ENCODE measurements at regions not wholly inside any gene's neighbourhood (a gene's known extent, or its start where the extent isn't known, plus 50 kb on each side); places are given as distances from the start of the nearest gene placed in this dataset.

DNA sequence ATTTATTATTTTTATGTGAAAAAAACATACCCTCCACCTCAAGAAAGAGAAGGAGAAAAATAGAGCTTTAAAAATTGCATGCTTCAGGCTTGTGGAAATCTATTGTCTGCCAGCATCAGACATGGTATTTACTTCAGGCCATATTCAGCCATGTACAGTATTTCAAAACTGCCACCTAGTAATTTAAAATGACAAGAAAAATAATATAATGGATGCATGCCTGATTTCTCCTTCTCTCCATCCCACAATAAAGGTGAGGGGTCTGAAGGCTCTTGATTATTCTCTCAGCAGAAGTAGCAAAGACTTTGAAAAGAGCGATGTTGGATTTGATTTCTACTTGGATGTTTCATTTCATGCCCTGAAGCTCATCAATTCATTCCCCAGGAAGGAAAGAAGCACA, 250.7 kb downstream of the TBC1D4 start:
- DNase-seq: no peak

DNA sequence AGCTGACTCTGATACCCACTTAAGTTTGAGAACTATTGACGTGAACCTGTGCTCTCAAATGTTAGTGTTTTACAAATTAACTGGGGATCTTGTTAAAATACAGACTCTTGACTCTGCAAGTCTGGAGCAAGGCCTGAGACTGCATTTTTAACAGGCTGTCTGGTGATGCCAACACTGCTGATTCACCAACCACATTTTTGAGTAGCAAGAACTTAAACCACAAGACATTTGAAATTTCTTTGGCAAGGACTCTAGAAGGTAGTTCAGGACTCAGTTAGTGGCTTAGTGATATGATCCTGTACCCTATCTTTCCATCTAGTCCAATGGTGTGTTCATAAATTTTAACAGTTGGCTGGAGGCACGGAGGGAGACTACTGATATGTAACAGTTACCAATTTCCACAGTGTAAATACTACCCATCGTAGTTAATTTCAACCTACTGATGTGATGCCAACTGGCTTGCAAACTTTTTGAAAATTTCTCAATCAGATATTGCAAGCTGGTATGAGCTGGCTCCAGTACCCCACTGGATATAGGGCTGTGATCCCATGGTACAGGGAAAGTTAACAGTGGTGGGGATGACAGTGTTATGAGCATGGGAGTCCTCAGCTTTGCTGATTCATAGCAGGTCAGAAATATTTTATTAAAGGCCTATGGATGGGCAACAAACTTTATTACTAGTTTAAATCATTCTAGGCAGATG, 255.1 kb downstream of the TBC1D4 start:
- no peak for DNase-seq

DNA sequence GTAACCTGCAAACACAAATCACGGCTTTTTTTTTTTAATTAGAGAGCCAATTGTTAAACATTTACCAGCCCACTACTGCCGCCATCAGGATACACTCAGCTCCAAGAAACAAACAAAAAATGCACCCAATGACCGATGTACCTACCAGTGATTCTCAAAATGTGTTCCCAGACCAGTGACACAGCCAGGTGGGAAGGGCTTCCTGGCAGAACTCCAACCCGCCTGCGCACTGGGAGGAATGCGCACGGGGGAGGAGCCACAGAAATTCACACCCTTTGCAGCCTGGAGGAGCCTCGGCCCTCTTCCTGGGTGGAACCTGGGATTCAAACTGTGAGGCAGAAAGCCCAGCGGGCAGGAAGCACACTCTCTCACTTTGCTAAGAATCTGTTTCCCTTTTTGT, 255.9 kb downstream of the TBC1D4 start:
- DNase-seq: no peak

DNA sequence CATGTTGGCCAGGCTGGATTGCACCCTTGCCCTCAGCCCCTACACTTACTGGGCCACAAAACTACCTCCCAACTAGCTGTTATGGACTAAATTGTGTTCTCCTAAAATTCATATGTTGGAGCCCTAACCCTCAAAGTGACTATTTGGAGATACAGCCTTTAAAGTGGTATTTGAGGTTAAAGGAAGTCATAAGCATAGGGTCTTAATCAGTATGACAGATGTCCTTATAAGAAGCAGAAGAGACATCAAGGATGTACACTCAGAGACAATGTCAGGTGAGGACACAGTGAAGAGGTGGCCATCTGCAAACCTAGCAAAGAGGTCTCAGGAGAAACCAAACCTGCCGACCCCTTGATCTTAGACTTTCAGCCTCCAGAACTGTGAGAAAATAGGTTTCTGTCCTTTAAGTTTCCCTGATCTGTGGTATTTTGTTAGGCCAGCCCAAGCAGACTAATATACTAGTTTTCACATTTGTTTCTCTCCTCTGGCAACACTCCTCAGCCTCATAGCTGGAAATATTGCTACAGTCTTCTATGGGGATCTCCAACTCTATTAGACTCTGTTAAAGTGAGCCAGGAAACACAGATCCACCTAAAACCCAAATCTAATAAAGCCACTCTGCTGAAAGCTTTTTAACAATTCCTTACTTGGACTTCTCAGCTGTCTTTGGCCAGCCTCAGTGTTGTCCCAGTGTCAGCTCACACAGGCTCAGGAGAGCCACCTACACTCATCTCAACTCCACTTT, 256.5 kb downstream of the TBC1D4 start:
- no peak for DNase-seq

- DNase-seq: no peak
These were observed 257.8 kb downstream of the TBC1D4 start for GRCh38 chr13:75224053-75224742.

GRCh38 chr13:75222031-75222430, 259.9 kb downstream of the TBC1D4 start:
- no peak for DNase-seq

GRCh38 chr13:75220861-75221260, 261.1 kb downstream of the TBC1D4 start:
- DNase-seq: no peak

- DNase-seq: peak; percentile 1
These were observed 261.8 kb downstream of the TBC1D4 start for GRCh38 chr13:75220238-75220542.

GRCh38 chr13:75219479-75220237, 262.3 kb downstream of the TBC1D4 start:
- DNase-seq: peak; percentile 36

GRCh38 chr13:75217949-75218348, 264.0 kb downstream of the TBC1D4 start:
- no peak for DNase-seq

- DNase-seq: no peak
These were observed 265.9 kb downstream of the TBC1D4 start for GRCh38 chr13:75216038-75216437.

GRCh38 chr13:75214846-75215245, 267.1 kb downstream of the TBC1D4 start:
- DNase-seq: no peak

- DNase-seq: no peak
These were observed 279.0 kb downstream of the TBC1D4 start for GRCh38 chr13:75202981-75203380.

- DNase-seq: no peak
These were observed 284.2 kb downstream of the TBC1D4 start for GRCh38 chr13:75197803-75198202.

GRCh38 chr13:75196147-75196837, 285.7 kb downstream of the TBC1D4 start:
- DNase-seq: no peak

DNA sequence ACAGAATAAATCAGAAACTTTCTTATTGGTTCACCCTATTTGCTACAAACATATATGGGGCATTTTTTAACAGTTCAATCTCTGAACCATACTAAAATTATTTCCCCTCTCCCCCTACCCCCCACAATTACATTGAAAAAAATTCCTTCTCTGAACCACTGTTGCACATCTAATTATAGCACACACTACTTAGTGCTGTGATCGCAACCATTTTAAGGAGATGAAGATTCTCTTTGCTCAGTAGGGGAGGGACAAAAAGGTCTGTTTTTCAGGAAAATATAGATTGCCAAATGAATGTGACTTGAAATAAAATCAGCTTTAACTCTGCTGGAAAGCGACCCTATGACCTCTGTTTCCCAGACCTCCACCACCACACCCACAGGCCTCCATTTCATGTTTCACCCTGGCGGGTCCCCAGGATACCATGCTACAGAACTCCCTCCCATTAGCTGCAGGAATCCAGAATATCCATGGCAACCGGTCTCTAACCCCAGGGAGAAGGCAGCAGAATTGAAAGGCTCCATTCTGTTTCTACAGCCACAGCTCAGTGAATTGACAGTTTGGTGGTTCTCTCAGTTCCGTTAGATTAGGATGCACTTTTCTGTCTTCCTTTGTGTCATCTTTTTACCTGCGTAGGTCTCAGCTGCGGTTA, 286.3 kb downstream of the TBC1D4 start:
- DNase-seq: no peak

DNA sequence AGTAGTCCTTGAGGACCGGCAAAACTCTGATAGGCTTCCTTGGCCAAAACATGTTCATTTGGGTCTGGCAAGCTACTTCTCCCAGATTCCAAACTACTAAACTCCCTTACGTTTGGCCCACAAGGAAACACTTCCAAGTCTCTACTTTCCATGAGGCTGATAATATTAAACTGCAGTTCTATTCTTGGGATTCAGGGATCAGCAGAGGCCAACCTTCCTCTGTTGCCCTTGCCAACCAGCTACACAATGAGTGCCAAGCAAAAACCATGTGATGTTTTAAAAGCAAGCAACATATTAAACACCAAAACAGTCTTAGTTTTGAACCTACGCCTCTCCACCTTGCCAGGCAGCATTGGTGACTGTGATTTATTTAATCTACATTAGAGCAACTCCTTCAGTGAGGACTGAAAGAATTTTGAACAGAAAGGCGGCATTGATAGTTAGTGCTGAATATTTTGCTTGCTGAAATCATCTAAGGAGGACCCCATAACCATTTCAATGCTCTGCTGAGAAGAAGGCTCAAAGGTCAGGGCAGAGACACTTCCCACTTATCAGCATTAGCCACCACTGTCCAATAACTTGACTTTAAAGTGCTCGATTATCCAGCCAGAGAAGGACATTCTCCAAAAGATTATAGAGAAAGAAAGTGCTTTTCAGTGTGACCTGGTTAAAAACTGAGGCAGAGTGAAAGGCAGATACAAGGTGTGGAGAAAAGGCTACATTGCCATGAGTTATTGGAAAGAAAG, 287.1 kb downstream of the TBC1D4 start:
- no peak for DNase-seq

GRCh38 chr13:75186379-75186778, 295.6 kb downstream of the TBC1D4 start:
- DNase-seq: no peak

DNA sequence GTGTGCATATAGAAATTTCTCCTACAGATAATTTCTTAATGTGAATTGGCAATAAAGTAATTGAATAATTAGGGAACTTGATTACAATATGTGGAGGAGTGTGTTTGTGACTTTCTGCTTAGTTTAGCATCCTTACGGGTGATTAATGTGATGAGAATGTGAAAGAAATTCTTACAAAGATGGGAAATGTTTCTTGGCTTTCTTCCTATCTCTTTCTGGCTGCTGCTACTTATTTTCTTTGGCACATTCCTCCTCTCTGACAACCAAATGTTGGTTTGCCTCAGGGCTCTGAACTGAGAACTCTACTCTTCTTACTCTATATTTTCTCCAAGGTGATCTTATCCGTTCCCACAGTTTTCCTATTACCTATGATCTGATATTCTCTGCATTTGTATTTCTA, 300.1 kb downstream of the TBC1D4 start:
- DNase-seq: no peak

- no peak for DNase-seq
These were observed 301.0 kb downstream of the TBC1D4 start for GRCh38 chr13:75180805-75181455.

DNA sequence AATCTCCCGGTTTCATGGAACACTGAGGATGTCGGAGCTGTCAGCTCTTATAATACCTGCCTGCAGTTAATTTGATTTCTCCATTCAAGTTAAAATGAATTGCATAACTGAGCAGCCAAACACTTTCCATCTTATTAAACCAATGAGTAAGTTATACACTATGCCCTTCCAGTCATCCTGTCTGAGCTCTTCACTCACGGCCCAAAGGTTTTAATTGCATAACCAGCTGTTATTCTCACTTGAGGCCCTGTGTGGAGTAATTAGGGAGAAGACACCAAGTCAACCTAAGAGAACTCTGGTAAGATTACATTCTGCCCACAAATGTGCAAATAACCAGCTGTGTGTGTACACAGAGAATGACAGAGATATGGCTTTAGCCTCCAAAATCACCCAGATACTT, 303.5 kb downstream of the TBC1D4 start:
- no peak for DNase-seq
